ENCODE measurements at regions not wholly inside any gene's neighbourhood (a gene's known extent, or its start where the extent isn't known, plus 50 kb on each side); places are given as distances from the start of the nearest gene placed in this dataset.

DNA sequence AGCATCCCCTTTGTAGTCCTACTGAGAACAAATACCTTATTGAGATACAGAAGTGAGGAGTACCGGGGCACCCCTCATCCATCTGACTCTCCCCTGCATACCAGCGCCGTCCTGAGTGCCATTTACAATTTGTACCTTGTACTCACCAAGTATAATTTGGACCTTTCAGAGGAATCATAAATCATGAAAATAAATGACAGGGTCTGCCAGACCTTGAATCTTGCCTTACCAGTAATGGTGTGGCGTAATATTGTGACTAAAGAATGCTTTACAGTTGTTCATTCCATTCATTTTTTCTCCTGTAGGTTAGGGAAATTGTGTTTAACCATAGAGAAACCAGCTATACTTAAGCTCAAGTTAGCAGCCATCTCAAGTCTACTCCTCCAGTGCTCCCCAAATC is 243.7 kb upstream of the RGS6 start:
- TF ChIP-seq, protein P1, sequence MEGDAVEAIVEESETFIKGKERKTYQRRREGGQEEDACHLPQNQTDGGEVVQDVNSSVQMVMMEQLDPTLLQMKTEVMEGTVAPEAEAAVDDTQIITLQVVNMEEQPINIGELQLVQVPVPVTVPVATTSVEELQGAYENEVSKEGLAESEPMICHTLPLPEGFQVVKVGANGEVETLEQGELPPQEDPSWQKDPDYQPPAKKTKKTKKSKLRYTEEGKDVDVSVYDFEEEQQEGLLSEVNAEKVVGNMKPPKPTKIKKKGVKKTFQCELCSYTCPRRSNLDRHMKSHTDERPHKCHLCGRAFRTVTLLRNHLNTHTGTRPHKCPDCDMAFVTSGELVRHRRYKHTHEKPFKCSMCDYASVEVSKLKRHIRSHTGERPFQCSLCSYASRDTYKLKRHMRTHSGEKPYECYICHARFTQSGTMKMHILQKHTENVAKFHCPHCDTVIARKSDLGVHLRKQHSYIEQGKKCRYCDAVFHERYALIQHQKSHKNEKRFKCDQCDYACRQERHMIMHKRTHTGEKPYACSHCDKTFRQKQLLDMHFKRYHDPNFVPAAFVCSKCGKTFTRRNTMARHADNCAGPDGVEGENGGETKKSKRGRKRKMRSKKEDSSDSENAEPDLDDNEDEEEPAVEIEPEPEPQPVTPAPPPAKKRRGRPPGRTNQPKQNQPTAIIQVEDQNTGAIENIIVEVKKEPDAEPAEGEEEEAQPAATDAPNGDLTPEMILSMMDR (IDR thresholded peaks at IDR 0.05), result no peak
- no peak for TF ChIP-seq POLR2AphosphoS5 (IDR thresholded peaks at IDR 0.05)

Measured in esophagus muscularis mucosa (tissue), 3 donors.